NT2/D1 (cell line): ENCODE measurements at regions not wholly inside any gene's neighbourhood (a gene's known extent, or its start where the extent isn't known, plus 50 kb on each side); places are given as distances from the start of the nearest gene placed in this dataset.

Experiments
- SUZ12 ChIP-seq: IDR thresholded peaks from 2 replicates; pipeline ENCODE4 v1.6.1; 2011; ENCODE audit not compliant: insufficient read length, insufficient read depth; ENCODE audit errors: extremely low read depth
- YY1 ChIP-seq: IDR thresholded peaks from 2 replicates; pipeline ENCODE4 v1.6.1; 2011; ENCODE audit not compliant: insufficient read length, insufficient read depth
- ZNF274 ChIP-seq: IDR thresholded peaks from 2 replicates; pipeline ENCODE4 v1.6.1; 2011; ENCODE audit warnings: mild to moderate bottlenecking, low read depth, low read length

- no peak for TF ChIP-seq SUZ12
- no peak for TF ChIP-seq ZNF274
- no peak for TF ChIP-seq YY1
Observed at GRCh38 chr12:41683513-41684240, 461.0 kb downstream of the GXYLT1 start.
